ENCODE measurements at regions not wholly inside any gene's neighbourhood (a gene's known extent, or its start where the extent isn't known, plus 50 kb on each side); places are given as distances from the start of the nearest gene placed in this dataset.

DNA sequence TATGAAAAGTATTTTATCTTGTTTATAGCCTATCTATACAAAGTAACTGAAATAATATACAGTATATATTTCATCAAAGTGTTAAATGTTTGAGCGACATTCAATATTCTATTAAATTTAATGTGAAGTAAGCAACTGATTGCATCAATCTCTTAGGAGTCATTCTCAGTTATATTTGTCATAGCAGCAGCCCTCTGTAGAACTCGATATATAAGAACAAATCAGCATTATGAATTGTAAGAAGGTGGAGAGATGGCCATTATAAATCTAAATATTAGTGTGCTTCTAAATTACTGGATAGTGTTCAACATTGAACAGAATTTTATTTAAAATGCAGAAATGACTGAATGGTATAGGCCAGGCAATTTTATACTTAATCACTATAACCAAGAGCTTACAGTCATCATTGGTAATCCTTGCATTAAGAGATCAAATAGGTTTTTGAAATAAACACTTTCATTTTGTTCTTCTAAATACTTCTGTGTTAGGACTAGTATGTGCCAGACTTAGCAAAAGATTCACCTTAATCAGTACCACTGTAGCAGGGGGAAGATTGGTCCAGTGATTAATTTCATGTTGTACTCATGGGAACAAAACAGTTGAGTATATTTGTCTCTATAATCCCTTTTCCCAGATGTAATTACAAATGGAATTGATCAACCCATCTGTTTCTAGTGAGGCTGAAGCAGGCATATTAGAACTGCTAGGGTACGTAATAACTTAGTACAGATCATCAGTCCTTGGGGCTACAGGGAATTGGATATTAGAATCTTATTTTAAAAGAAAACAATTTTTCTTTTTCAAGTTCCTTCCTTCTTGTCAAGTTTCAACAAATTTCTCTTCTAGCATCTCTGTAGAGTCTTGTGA, 108.3 kb upstream of the TYRP1 start:
- no peak for ATAC-seq
- Mint-ChIP-seq H3K27me3 (ENCODE audit: low read depth) (no peaks in the 10 kb centered on the region), H3K9me3 (no peaks in the 10 kb centered on the region), H3K36me3 (no peaks in the 10 kb centered on the region), H3K4me3 (no peak overlapping the region), H3K27ac (no peak overlapping the region), H3K4me1 (no peaks in the 10 kb centered on the region)
- CTCF ChIA-PET: no interaction called here
- no peak for TF ChIP-seq IRF2 (CRISPR knock-in tag; IDR thresholded peaks at IDR 0.05; ENCODE audit: borderline replicate concordance, low read depth)
- TF ChIP-seq, protein P1, sequence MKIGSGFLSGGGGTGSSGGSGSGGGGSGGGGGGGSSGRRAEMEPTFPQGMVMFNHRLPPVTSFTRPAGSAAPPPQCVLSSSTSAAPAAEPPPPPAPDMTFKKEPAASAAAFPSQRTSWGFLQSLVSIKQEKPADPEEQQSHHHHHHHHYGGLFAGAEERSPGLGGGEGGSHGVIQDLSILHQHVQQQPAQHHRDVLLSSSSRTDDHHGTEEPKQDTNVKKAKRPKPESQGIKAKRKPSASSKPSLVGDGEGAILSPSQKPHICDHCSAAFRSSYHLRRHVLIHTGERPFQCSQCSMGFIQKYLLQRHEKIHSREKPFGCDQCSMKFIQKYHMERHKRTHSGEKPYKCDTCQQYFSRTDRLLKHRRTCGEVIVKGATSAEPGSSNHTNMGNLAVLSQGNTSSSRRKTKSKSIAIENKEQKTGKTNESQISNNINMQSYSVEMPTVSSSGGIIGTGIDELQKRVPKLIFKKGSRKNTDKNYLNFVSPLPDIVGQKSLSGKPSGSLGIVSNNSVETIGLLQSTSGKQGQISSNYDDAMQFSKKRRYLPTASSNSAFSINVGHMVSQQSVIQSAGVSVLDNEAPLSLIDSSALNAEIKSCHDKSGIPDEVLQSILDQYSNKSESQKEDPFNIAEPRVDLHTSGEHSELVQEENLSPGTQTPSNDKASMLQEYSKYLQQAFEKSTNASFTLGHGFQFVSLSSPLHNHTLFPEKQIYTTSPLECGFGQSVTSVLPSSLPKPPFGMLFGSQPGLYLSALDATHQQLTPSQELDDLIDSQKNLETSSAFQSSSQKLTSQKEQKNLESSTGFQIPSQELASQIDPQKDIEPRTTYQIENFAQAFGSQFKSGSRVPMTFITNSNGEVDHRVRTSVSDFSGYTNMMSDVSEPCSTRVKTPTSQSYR (CRISPR knock-in tag; IDR thresholded peaks at IDR 0.05): no peak
- TF ChIP-seq, protein P2, sequence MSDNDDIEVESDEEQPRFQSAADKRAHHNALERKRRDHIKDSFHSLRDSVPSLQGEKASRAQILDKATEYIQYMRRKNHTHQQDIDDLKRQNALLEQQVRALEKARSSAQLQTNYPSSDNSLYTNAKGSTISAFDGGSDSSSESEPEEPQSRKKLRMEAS (CRISPR knock-in tag; IDR thresholded peaks at IDR 0.05): no peak
- TF ChIP-seq, protein P3, sequence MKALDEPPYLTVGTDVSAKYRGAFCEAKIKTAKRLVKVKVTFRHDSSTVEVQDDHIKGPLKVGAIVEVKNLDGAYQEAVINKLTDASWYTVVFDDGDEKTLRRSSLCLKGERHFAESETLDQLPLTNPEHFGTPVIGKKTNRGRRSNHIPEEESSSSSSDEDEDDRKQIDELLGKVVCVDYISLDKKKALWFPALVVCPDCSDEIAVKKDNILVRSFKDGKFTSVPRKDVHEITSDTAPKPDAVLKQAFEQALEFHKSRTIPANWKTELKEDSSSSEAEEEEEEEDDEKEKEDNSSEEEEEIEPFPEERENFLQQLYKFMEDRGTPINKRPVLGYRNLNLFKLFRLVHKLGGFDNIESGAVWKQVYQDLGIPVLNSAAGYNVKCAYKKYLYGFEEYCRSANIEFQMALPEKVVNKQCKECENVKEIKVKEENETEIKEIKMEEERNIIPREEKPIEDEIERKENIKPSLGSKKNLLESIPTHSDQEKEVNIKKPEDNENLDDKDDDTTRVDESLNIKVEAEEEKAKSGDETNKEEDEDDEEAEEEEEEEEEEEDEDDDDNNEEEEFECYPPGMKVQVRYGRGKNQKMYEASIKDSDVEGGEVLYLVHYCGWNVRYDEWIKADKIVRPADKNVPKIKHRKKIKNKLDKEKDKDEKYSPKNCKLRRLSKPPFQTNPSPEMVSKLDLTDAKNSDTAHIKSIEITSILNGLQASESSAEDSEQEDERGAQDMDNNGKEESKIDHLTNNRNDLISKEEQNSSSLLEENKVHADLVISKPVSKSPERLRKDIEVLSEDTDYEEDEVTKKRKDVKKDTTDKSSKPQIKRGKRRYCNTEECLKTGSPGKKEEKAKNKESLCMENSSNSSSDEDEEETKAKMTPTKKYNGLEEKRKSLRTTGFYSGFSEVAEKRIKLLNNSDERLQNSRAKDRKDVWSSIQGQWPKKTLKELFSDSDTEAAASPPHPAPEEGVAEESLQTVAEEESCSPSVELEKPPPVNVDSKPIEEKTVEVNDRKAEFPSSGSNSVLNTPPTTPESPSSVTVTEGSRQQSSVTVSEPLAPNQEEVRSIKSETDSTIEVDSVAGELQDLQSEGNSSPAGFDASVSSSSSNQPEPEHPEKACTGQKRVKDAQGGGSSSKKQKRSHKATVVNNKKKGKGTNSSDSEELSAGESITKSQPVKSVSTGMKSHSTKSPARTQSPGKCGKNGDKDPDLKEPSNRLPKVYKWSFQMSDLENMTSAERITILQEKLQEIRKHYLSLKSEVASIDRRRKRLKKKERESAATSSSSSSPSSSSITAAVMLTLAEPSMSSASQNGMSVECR (CRISPR knock-in tag; IDR thresholded peaks at IDR 0.05; ENCODE audit: borderline replicate concordance): no peak
- TF ChIP-seq GRHL2 (CRISPR knock-in tag; IDR thresholded peaks at IDR 0.05; ENCODE audit: insufficient replicate concordance, severe bottlenecking): no peak
- TF ChIP-seq, protein P4, sequence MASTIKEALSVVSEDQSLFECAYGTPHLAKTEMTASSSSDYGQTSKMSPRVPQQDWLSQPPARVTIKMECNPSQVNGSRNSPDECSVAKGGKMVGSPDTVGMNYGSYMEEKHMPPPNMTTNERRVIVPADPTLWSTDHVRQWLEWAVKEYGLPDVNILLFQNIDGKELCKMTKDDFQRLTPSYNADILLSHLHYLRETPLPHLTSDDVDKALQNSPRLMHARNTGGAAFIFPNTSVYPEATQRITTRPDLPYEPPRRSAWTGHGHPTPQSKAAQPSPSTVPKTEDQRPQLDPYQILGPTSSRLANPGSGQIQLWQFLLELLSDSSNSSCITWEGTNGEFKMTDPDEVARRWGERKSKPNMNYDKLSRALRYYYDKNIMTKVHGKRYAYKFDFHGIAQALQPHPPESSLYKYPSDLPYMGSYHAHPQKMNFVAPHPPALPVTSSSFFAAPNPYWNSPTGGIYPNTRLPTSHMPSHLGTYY (CRISPR knock-in tag; IDR thresholded peaks at IDR 0.05): no peak
- no peak for TF ChIP-seq JAZF1 (CRISPR knock-in tag; IDR thresholded peaks at IDR 0.05)
- TF ChIP-seq ZNF416 (CRISPR knock-in tag; IDR thresholded peaks at IDR 0.05): no peak
- TF ChIP-seq, protein P5, sequence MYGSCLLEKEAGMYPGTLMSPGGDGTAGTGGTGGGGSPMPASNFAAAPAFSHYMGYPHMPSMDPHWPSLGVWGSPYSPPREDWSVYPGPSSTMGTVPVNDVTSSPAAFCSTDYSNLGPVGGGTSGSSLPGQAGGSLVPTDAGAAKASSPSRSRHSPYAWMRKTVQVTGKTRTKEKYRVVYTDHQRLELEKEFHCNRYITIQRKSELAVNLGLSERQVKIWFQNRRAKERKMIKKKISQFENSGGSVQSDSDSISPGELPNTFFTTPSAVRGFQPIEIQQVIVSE (CRISPR knock-in tag; IDR thresholded peaks at IDR 0.05; ENCODE audit: borderline replicate concordance): no peak
- POLR2A ChIA-PET: no interaction called here
- no peak for DNase-seq (ENCODE audit: low spot score)

DNA sequence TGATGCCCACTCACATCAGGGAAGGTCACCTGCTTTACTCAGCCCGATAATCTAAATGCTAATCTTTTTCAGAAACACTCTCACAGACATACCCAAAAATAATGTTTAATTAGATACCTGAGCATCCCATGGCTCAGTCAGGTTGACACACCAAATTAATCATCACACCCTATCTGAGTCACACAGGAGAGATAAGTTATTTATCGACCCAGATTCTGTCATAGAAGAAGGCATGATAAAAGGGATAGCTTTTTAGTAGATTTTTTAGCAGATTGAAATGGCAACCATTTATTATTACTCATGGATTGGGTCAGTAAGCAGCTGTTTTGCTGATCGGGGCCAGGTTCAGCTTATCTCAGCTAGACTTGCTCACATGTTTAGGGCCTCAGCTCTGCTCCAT, 97.8 kb upstream of the TYRP1 start:
- H3K4me1 Mint-ChIP-seq: no peaks in the 10 kb centered on the region
- DNase-seq (ENCODE audit: low spot score) (no peak), ATAC-seq (no peak)
- no peaks in the 10 kb centered on the region for H3K36me3 Mint-ChIP-seq
- H3K4me3 Mint-ChIP-seq: no peak overlapping the region
- no peaks in the 10 kb centered on the region for H3K9me3 Mint-ChIP-seq
- ChIA-PET CTCF (no interaction called here), POLR2A (no interaction called here)
- H3K27ac Mint-ChIP-seq: no peak overlapping the region
- no peaks in the 10 kb centered on the region for H3K27me3 Mint-ChIP-seq (ENCODE audit: low read depth)
- no peak for TF ChIP-seq SMAD4 (CRISPR knock-in tag; IDR thresholded peaks at IDR 0.05)
- TF ChIP-seq JUN (CRISPR knock-in tag; IDR thresholded peaks at IDR 0.05): no peak
- no peak for TF ChIP-seq NR3C1 (CRISPR knock-in tag; conservative IDR thresholded peaks at IDR 0.05; ENCODE audit: low read depth)
- no peak for TF ChIP-seq TP53 (CRISPR knock-in tag; IDR thresholded peaks at IDR 0.05)
- TF ChIP-seq FOXK1 (CRISPR knock-in tag; IDR thresholded peaks at IDR 0.05): no peak
- no peak for TF ChIP-seq NFYB (CRISPR knock-in tag; conservative IDR thresholded peaks at IDR 0.05; ENCODE audit: low read depth)
- no peak for TF ChIP-seq ELF4 (CRISPR knock-in tag; IDR thresholded peaks at IDR 0.05; ENCODE audit: low read depth)
- TF ChIP-seq, protein P6, sequence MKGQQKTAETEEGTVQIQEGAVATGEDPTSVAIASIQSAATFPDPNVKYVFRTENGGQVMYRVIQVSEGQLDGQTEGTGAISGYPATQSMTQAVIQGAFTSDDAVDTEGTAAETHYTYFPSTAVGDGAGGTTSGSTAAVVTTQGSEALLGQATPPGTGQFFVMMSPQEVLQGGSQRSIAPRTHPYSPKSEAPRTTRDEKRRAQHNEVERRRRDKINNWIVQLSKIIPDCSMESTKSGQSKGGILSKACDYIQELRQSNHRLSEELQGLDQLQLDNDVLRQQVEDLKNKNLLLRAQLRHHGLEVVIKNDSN (CRISPR knock-in tag; IDR thresholded peaks at IDR 0.05): no peak
- no peak for TF ChIP-seq SOX15 (CRISPR knock-in tag; IDR thresholded peaks at IDR 0.05)
- no peak for TF ChIP-seq MYBL2 (CRISPR knock-in tag; IDR thresholded peaks at IDR 0.05)
- TF ChIP-seq GABPB1 (CRISPR knock-in tag; IDR thresholded peaks at IDR 0.05): no peak
- no peak for TF ChIP-seq RORB (CRISPR knock-in tag; IDR thresholded peaks at IDR 0.05)
- TF ChIP-seq CREM (CRISPR knock-in tag; IDR thresholded peaks at IDR 0.05): no peak
- TF ChIP-seq ZNF138 (CRISPR knock-in tag; conservative IDR thresholded peaks at IDR 0.05): no peak
- TF ChIP-seq FOXJ3 (CRISPR knock-in tag; IDR thresholded peaks at IDR 0.05; ENCODE audit: borderline replicate concordance): no peak
- no peak for TF ChIP-seq ZNF416 (CRISPR knock-in tag; IDR thresholded peaks at IDR 0.05)
- TF ChIP-seq, protein P7, sequence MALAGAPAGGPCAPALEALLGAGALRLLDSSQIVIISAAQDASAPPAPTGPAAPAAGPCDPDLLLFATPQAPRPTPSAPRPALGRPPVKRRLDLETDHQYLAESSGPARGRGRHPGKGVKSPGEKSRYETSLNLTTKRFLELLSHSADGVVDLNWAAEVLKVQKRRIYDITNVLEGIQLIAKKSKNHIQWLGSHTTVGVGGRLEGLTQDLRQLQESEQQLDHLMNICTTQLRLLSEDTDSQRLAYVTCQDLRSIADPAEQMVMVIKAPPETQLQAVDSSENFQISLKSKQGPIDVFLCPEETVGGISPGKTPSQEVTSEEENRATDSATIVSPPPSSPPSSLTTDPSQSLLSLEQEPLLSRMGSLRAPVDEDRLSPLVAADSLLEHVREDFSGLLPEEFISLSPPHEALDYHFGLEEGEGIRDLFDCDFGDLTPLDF (CRISPR knock-in tag; IDR thresholded peaks at IDR 0.05): no peak
